Endothelial cell of umbilical vein (primary cell): ENCODE measurements at regions not wholly inside any gene's neighbourhood (a gene's known extent, or its start where the extent isn't known, plus 50 kb on each side); places are given as distances from the start of the nearest gene placed in this dataset.

Experiments used
- BruUV-seq: library from RNA; stranded (reverse); fragments of 400-500 nt; replicated peaks from 2 replicates; lab custom pipeline; 2021; lab: Mats Ljungman, UMichigan
- CTCF ChIA-PET: fragments of 300-600, 350-600 bp; sonication (Branson Sonifier 250); formaldehyde crosslinking; loops from one replicate; lab custom pipeline; 2021; ENCODE audit warnings: antibody characterized with exemption, inconsistent platforms; lab: Charles Lee
- POLR2A ChIA-PET: fragments of 300-600, 350-600 bp; sonication (Branson Sonifier 250); formaldehyde crosslinking; loops from one replicate; lab custom pipeline; 2021; ENCODE audit warnings: antibody characterized with exemption, inconsistent platforms; lab: Charles Lee
- DNase-seq: peaks from one replicate; pipeline ENCODE4 v3.0.0-alpha.2; 2011; ENCODE audit warnings: low read depth, low spot score
- FAIRE-seq: peaks from 2 replicates; lab custom pipeline; 2011; peaks lifted over from hg19 to GRCh38; lab: Jason Lieb, UNC
- H2AFZ ChIP-seq: 2 replicates; pipeline ENCODE4 v1.6.0; 2012; ENCODE audit warnings: low read depth, low read length, control low read depth, inconsistent platforms
- H3K27ac ChIP-seq: 2 replicates; pipeline ENCODE4 v1.5.1; 2011; ENCODE audit warnings: low read depth, mild to moderate bottlenecking, control low read depth, low read length, moderate library complexity; ENCODE audit not compliant: insufficient read depth
- H3K27me3 ChIP-seq, 2 experiments: 2 replicates each; pipeline versions ENCODE4 v1.6.0 to v1.6.1; 2011; ENCODE audit warnings: low read length in 2 of 2, mixed read lengths in 1 of 2; ENCODE audit not compliant: control insufficient read depth in 2 of 2, insufficient read depth in 2 of 2
- H3K36me3 ChIP-seq, 2 experiments: 2 replicates in 1 of 2; 3 replicates in 1 of 2; pipeline ENCODE4 v1.5.1; 2011; ENCODE audit warnings: low read length in 2 of 2, mild to moderate bottlenecking in 1 of 2, moderate library complexity in 1 of 2; ENCODE audit not compliant: control insufficient read depth in 2 of 2, insufficient read depth in 2 of 2; ENCODE audit errors: extremely low read depth in 1 of 2
- H3K4me1 ChIP-seq: 3 replicates; pipeline ENCODE4 v1.5.1; 2011; ENCODE audit warnings: mild to moderate bottlenecking, low read length; ENCODE audit not compliant: control insufficient read depth, insufficient read depth; ENCODE audit errors: extremely low read depth
- H3K4me2 ChIP-seq: 2 replicates; pipeline ENCODE4 v1.6.1; 2011; ENCODE audit warnings: low read length, control low read depth, mixed read lengths; ENCODE audit not compliant: insufficient read depth
- H3K4me3 ChIP-seq, 3 experiments: fragments of 200-600 bp in 1 of 3; sonication (generic), shearing (Covaris generic) in 1 of 3; replicated peaks in 1 of 3; 2 replicates each; pipeline ENCODE4 v1.5.1; 2011 to 2016; ENCODE audit warnings: control low read depth in 3 of 3, low read length in 3 of 3, mild to moderate bottlenecking in 2 of 3, inconsistent platforms in 1 of 3, low read depth in 1 of 3, moderate library complexity in 1 of 3; ENCODE audit not compliant: insufficient read depth in 1 of 3
- H3K79me2 ChIP-seq: 2 replicates; pipeline ENCODE4 v1.6.0; 2012; ENCODE audit warnings: low read length, inconsistent platforms; ENCODE audit not compliant: control insufficient read depth, insufficient read depth
- H3K9ac ChIP-seq: replicated peaks from 2 replicates; pipeline ENCODE3; 2011; ENCODE audit warnings: low read length, control low read depth; ENCODE audit not compliant: insufficient read depth; ENCODE audit errors: extremely low read depth
- H3K9me1 ChIP-seq: replicated peaks from 3 replicates; pipeline ENCODE4 v1.6.0; 2011; ENCODE audit warnings: mild to moderate bottlenecking, low read length; ENCODE audit not compliant: control insufficient read depth, insufficient read depth; ENCODE audit errors: extremely low read depth
- H3K9me3 ChIP-seq: replicated peaks from 2 replicates; pipeline ENCODE4 v1.5.1; 2012; ENCODE audit warnings: low read length, inconsistent platforms; ENCODE audit not compliant: control insufficient read depth, insufficient read depth
- H4K20me1 ChIP-seq: replicated peaks from 2 replicates; pipeline ENCODE3; 2011; ENCODE audit warnings: mild to moderate bottlenecking, low read length; ENCODE audit not compliant: control insufficient read depth, insufficient read depth; ENCODE audit errors: extremely low read depth
- CTCF ChIP-seq, 2 donors: IDR thresholded peaks; 1 replicate in 1 of 2; 2 replicates in 1 of 2; pipeline ENCODE4 v1.5.1; 2011; ENCODE audit warnings: low read length in 2 of 2, mild to moderate bottlenecking in 2 of 2, moderate library complexity in 2 of 2, control low read depth in 1 of 2, inconsistent platforms in 1 of 2, low read depth in 1 of 2; ENCODE audit not compliant: insufficient read depth in 1 of 2; ENCODE audit errors: extremely low read depth in 1 of 2
- EZH2 ChIP-seq: IDR thresholded peaks from 2 replicates; pipeline ENCODE4 v1.6.1; 2012; ENCODE audit warnings: borderline replicate concordance, low read depth, mild to moderate bottlenecking, moderate library complexity, low read length, inconsistent platforms; ENCODE audit not compliant: severe bottlenecking
- FOS ChIP-seq: IDR thresholded peaks from 2 replicates; pipeline ENCODE4 v1.6.1; 2011; ENCODE audit warnings: mild to moderate bottlenecking, low read length, moderate library complexity, borderline replicate concordance; ENCODE audit not compliant: insufficient read depth
- GATA2 ChIP-seq: IDR thresholded peaks from 2 replicates; pipeline ENCODE4 v1.7.0; 2011; ENCODE audit warnings: low read depth, mild to moderate bottlenecking, moderate library complexity, mixed read lengths, low read length; ENCODE audit not compliant: insufficient read length, insufficient read depth
- JUN ChIP-seq: IDR thresholded peaks from 2 replicates; pipeline ENCODE4 v1.6.1; 2011; ENCODE audit warnings: borderline replicate concordance, low read depth; ENCODE audit not compliant: insufficient read length, insufficient read depth
- MYC ChIP-seq: IDR thresholded peaks from one replicate; pipeline ENCODE4 v1.6.1; 2011; ENCODE audit warnings: mild to moderate bottlenecking, low read depth, low read length
- POLR2A ChIP-seq: IDR thresholded peaks from 2 replicates; pipeline ENCODE4 v1.6.1; 2012; ENCODE audit warnings: low read depth, mild to moderate bottlenecking, control low read depth, low read length
- POLR2AphosphoS5 ChIP-seq: IDR thresholded peaks from 2 replicates; pipeline ENCODE4 v1.6.1; 2012; ENCODE audit warnings: low read depth, mild to moderate bottlenecking, control low read depth, low read length, moderate library complexity; ENCODE audit not compliant: insufficient read depth
- dilution Hi-C: fragments of 300-500 bp; cut with MboI; formaldehyde crosslinking; loops from one replicate; pipeline ENCODE4 v1.15.0; 2019; ENCODE audit warnings: low sequenced_read_pairs; ENCODE audit not compliant: extremely low pct_ligation_motif_present
- intact Hi-C: fragments of 100-400 bp; cut with micrococcal nuclease; formaldehyde crosslinking; loops from one replicate; pipeline ENCODE4 v1.10.0; 2022
- TF ChIP-seq, protein P1 (sequence below): IDR thresholded peaks from 2 replicates; pipeline ENCODE4 v1.6.1; 2011; ENCODE audit not compliant: insufficient read depth, insufficient read length

DNA sequence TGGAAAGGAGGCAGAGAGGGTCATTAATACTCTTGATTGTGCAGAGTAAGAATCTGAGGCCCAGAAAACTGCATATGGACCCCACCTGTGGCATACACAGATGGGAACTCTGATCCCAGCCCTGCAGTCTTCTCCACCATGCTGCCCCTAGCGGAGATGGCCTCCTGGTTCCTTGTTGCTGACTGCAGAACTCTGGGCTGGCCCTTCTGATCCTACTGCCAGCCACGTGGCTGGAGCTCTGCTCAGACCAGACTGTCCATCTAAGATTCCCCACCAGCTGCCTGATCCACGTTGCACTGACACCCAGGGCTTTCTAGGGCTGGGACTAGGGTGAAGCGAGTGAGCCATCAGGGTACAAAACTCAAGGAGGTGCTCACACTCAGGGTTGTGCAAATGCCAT is 245.7 kb upstream of the NR4A3 start:
- H3K9me3 ChIP-seq = no peaks in the 10 kb centered on the region
- dilution Hi-C loops = no loop called here
- no peaks in the 10 kb centered on the region for H4K20me1 ChIP-seq
- H3K9me1 ChIP-seq = no peaks in the 10 kb centered on the region
- ChIA-PET POLR2A (no interaction called here), CTCF (interaction anchor here (1.1 kb wide), 1 partner anchor 11 kb away, joined by 4 read pairs; no protein-coding TSS in a partner anchor)
- intact Hi-C loops = no loop called here
- BruUV-seq = no TSS peak
- no peak overlapping the region for H3K4me2 ChIP-seq
- H3K27me3 ChIP-seq = no peaks in the 10 kb centered on the region
- H3K4me1 ChIP-seq = no peaks in the 10 kb centered on the region
- H3K36me3 ChIP-seq = no peaks in the 10 kb centered on the region
- no peak overlapping the region for H3K9ac ChIP-seq
- H3K79me2 ChIP-seq = no peaks in the 10 kb centered on the region
- H3K27ac ChIP-seq = no peak overlapping the region
- no peak for DNase-seq
- no peak for FAIRE-seq
- no peak overlapping the region for H2AFZ ChIP-seq
- TF ChIP-seq, protein P1, sequence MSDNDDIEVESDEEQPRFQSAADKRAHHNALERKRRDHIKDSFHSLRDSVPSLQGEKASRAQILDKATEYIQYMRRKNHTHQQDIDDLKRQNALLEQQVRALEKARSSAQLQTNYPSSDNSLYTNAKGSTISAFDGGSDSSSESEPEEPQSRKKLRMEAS = no peak
- TF ChIP-seq GATA2 (no peak), JUN (no peak), EZH2 (no peak)
- no peak overlapping the region for H3K4me3 ChIP-seq

DNA sequence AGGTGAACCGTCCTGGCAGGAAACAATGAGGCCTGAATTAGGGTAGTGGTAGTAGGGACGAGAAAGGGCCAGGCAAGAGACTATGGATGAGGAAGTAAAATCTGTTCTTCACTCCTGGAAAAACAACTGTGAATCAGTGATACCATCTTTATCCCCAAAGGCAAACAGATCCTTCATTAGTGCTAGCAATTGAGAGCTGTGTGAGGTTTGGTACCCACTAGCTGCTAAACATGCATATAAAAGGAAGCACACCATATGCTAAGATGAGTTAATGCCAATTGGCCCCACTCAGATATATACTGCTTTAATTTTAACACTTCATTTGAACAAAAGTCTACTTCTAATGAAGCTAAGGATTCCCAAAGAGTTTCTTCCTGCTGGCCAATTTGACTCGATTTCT is 244.8 kb upstream of the NR4A3 start:
- no TSS peak for BruUV-seq
- dilution Hi-C loops (no loop called here), intact Hi-C loops (no loop called here)
- no peak overlapping the region for H2AFZ ChIP-seq
- H3K36me3 ChIP-seq = no peaks in the 10 kb centered on the region
- H3K9ac ChIP-seq = no peak overlapping the region
- CTCF ChIA-PET = interaction anchor here (1.1 kb wide), 1 partner anchor 12 kb away, joined by 4 read pairs; no protein-coding TSS in a partner anchor
- no peak overlapping the region for H3K4me2 ChIP-seq
- no peaks in the 10 kb centered on the region for H3K4me1 ChIP-seq
- no peaks in the 10 kb centered on the region for H3K79me2 ChIP-seq
- H3K4me3 ChIP-seq = no peak overlapping the region
- POLR2A ChIA-PET = no interaction called here
- TF ChIP-seq EZH2 (no peak), GATA2 (no peak), JUN (no peak), POLR2A (no peak), MYC (no peak), POLR2AphosphoS5 (no peak), FOS (no peak), CTCF (IDR thresholded peaks at IDR 0.05; ENCODE audit: extremely low read depth in 1 of 2, insufficient read depth in 1 of 2, low read depth in 1 of 2, low read length in 2 of 2) (no peak)
- TF ChIP-seq, protein P1 = no peak
- FAIRE-seq (no peak), DNase-seq (no peak)
- no peaks in the 10 kb centered on the region for H3K27me3 ChIP-seq
- no peaks in the 10 kb centered on the region for H4K20me1 ChIP-seq
- H3K27ac ChIP-seq = no peak overlapping the region
- no peaks in the 10 kb centered on the region for H3K9me3 ChIP-seq
- H3K9me1 ChIP-seq = no peaks in the 10 kb centered on the region
